ENCODE measurements at regions not wholly inside any gene's neighbourhood (a gene's known extent, or its start where the extent isn't known, plus 50 kb on each side); places are given as distances from the start of the nearest gene placed in this dataset.

DNA sequence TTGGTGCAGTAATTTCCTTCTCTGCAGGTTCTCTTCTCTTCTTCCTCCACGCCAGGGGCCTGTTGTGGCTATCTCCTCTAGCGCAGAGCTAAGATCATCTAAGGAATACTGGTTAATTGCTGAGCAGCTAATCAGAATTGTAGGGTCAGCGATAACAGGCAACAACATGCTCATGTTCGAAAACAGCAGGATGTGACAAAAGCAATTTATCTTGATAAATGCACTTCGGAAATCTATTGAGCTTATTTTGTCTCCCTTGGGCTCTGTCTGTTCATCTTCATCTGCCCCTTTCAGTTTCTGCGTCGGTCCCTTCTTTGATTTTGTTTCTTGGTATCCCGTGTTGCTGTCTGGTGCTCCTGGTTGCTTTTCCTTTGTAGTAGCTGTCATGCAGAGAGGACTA lies 67.3 kb upstream of the MAP3K7 start:
- TF ChIP-seq TAF1 (conservative IDR thresholded peaks at IDR 0.05) = no peak
- TF ChIP-seq, protein P1, sequence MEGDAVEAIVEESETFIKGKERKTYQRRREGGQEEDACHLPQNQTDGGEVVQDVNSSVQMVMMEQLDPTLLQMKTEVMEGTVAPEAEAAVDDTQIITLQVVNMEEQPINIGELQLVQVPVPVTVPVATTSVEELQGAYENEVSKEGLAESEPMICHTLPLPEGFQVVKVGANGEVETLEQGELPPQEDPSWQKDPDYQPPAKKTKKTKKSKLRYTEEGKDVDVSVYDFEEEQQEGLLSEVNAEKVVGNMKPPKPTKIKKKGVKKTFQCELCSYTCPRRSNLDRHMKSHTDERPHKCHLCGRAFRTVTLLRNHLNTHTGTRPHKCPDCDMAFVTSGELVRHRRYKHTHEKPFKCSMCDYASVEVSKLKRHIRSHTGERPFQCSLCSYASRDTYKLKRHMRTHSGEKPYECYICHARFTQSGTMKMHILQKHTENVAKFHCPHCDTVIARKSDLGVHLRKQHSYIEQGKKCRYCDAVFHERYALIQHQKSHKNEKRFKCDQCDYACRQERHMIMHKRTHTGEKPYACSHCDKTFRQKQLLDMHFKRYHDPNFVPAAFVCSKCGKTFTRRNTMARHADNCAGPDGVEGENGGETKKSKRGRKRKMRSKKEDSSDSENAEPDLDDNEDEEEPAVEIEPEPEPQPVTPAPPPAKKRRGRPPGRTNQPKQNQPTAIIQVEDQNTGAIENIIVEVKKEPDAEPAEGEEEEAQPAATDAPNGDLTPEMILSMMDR (IDR thresholded peaks at IDR 0.05; ENCODE audit: low read depth, low read length, missing input control) = no peak
- TF ChIP-seq, protein P2, sequence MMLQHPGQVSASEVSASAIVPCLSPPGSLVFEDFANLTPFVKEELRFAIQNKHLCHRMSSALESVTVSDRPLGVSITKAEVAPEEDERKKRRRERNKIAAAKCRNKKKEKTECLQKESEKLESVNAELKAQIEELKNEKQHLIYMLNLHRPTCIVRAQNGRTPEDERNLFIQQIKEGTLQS (IDR thresholded peaks at IDR 0.05) = no peak
- TF ChIP-seq, protein P3, sequence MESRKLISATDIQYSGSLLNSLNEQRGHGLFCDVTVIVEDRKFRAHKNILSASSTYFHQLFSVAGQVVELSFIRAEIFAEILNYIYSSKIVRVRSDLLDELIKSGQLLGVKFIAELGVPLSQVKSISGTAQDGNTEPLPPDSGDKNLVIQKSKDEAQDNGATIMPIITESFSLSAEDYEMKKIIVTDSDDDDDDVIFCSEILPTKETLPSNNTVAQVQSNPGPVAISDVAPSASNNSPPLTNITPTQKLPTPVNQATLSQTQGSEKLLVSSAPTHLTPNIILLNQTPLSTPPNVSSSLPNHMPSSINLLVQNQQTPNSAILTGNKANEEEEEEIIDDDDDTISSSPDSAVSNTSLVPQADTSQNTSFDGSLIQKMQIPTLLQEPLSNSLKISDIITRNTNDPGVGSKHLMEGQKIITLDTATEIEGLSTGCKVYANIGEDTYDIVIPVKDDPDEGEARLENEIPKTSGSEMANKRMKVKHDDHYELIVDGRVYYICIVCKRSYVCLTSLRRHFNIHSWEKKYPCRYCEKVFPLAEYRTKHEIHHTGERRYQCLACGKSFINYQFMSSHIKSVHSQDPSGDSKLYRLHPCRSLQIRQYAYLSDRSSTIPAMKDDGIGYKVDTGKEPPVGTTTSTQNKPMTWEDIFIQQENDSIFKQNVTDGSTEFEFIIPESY (IDR thresholded peaks at IDR 0.05) = no peak

Measured in liver (tissue), 3 donors.